GM12878 (cell line): ENCODE measurements at regions not wholly inside any gene's neighbourhood (a gene's known extent, or its start where the extent isn't known, plus 50 kb on each side); places are given as distances from the start of the nearest gene placed in this dataset.

ENCODE experiments used
- ATAC-seq: fragments of 200-7000 bp; cut with Tn5 transposase; 3 replicates; pipeline ENCODE4 v1.9.1; 2020; ENCODE audit warnings: mild to moderate bottlenecking, moderate library complexity
- BruUV-seq: library from RNA; stranded (reverse); fragments of 400-500 nt; replicated peaks from 2 replicates; lab custom pipeline; 2021; lab: Mats Ljungman, UMichigan
- CTCF ChIA-PET: fragments of 300-600 bp; sonication (Branson Sonifier 250); formaldehyde crosslinking; extraction: SDS; loops from one replicate; lab custom pipeline; 2021; ENCODE audit warnings: inconsistent platforms; lab: Yijun Ruan, JAX
- POLR2A ChIA-PET: fragments of 350-600 bp; formaldehyde crosslinking; extraction: SDS; loops from one replicate; lab custom pipeline; 2021; ENCODE audit warnings: inconsistent platforms; lab: Charles Lee
- RAD21 ChIA-PET: fragments of 300-600 bp; sonication (Branson Sonifier 250); formaldehyde crosslinking; loops from one replicate; lab custom pipeline; 2023; ENCODE audit warnings: antibody characterized with exemption; ENCODE audit not compliant: unreplicated experiment; lab: Charles Lee
- SMC1A ChIA-PET: fragments of 300-600 bp; sonication (Branson Sonifier 250); formaldehyde crosslinking; loops from one replicate; lab custom pipeline; 2023; ENCODE audit not compliant: unreplicated experiment, uncharacterized antibody; lab: Charles Lee
- DNase-seq: peaks from one replicate; pipeline ENCODE4 v3.0.0-alpha.2; 2011; ENCODE audit warnings: low read depth, low spot score
- FAIRE-seq: peaks from 3 replicates; lab custom pipeline; 2011; peaks lifted over from hg19 to GRCh38; lab: Jason Lieb, UNC
- H2AFZ ChIP-seq: 2 replicates; pipeline ENCODE4 v1.6.0; 2011; ENCODE audit warnings: low read depth, low read length, control low read depth; ENCODE audit not compliant: control insufficient read depth
- H3K27ac ChIP-seq: 2 replicates; pipeline ENCODE4 v1.5.1; 2011; ENCODE audit warnings: control low read depth; ENCODE audit not compliant: control insufficient read depth, insufficient read depth
- H3K27me3 ChIP-seq, 2 experiments: replicated peaks in 1 of 2; 2 replicates each; pipeline versions ENCODE4 v1.6.0 to v1.6.1; 2011; ENCODE audit warnings: low read length in 1 of 2; ENCODE audit not compliant: control insufficient read depth in 2 of 2, insufficient read depth in 2 of 2
- H3K36me3 ChIP-seq, 2 experiments: 2 replicates each; pipeline ENCODE4 v1.5.1; 2011; ENCODE audit warnings: low read length in 1 of 2; ENCODE audit not compliant: control insufficient read depth in 2 of 2, insufficient read depth in 2 of 2
- H3K4me1 ChIP-seq: 2 replicates; pipeline ENCODE4 v1.6.1; 2011; ENCODE audit warnings: mild to moderate bottlenecking, low read length, moderate library complexity, mixed read lengths; ENCODE audit not compliant: control insufficient read depth, insufficient read depth
- H3K4me2 ChIP-seq: 2 replicates; pipeline ENCODE4 v1.6.0; 2011; ENCODE audit warnings: control low read depth; ENCODE audit not compliant: control insufficient read depth, insufficient read depth
- H3K4me3 ChIP-seq: fragments of 200-600 bp; sonication (generic); 2 replicates; pipeline ENCODE4 v1.5.1; 2016
- H3K79me2 ChIP-seq: 2 replicates; pipeline ENCODE4 v1.6.0; 2011; ENCODE audit warnings: low read length; ENCODE audit not compliant: control insufficient read depth, insufficient read depth
- H3K9ac ChIP-seq: 2 replicates; pipeline ENCODE4 v1.8.0; 2011; ENCODE audit warnings: low read length, control low read depth, mixed read lengths; ENCODE audit not compliant: control insufficient read depth, insufficient read depth
- H3K9me3 ChIP-seq: replicated peaks from 3 replicates; pipeline ENCODE4 v1.5.1; 2011; ENCODE audit warnings: mild to moderate bottlenecking, low read length; ENCODE audit not compliant: control insufficient read depth, insufficient read depth
- H4K20me1 ChIP-seq: 2 replicates; pipeline ENCODE4 v1.6.0; 2011; ENCODE audit not compliant: control insufficient read depth, insufficient read depth
- CBX5 ChIP-seq: sonication (generic); IDR thresholded peaks from 2 replicates; pipeline ENCODE4 v1.6.1; 2016; ENCODE audit warnings: low read depth, moderate library complexity, mild to moderate bottlenecking, inconsistent platforms
- NFIC ChIP-seq: IDR thresholded peaks from 2 replicates; pipeline ENCODE4 v1.6.1; 2012; ENCODE audit warnings: low read depth, mild to moderate bottlenecking, inconsistent platforms, low read length, moderate library complexity
- POLR2A ChIP-seq: IDR thresholded peaks from 2 replicates; pipeline ENCODE4 v1.6.1; 2011; ENCODE audit warnings: low read depth, mild to moderate bottlenecking, low read length
- RAD51 ChIP-seq: fragments of 450-650 bp; IDR thresholded peaks from 2 replicates; pipeline ENCODE4 v1.6.1; 2016; ENCODE audit warnings: moderate library complexity, mild to moderate bottlenecking, inconsistent platforms
- WGBS: methylation state at CpG from one replicate; pipeline ENCODE4 v1.1.6; 2016; ENCODE audit warnings: low lambda C conversion rate; ENCODE audit not compliant: insufficient replicate concordance, insufficient coverage; ENCODE audit errors: missing lambda C conversion rate; 5-methylcytosine and 5-hydroxymethylcytosine counted together
- in situ Hi-C: fragments of 300-500 bp; cut with MboI; formaldehyde crosslinking; loops from 9 replicates; pipeline ENCODE4 v1.14.3; 2018; ENCODE audit warnings: mixed read lengths
- intact Hi-C: fragments of 100-400 bp; cut with micrococcal nuclease; formaldehyde crosslinking; loops from one replicate; pipeline ENCODE4 v1.14.2; 2022; ENCODE audit not compliant: unreplicated experiment
- TF ChIP-seq, protein P1 (sequence below), 3 experiments: IDR thresholded peaks in 2 of 3; conservative IDR thresholded peaks in 1 of 3; 2 replicates each; pipeline ENCODE4 v1.5.1; 2011; ENCODE audit warnings: low read depth in 3 of 3, low read length in 3 of 3, mild to moderate bottlenecking in 3 of 3, control low read depth in 2 of 3, moderate library complexity in 2 of 3, inconsistent platforms in 1 of 3, mixed read lengths in 1 of 3; ENCODE audit not compliant: control insufficient read depth in 2 of 3, insufficient read depth in 1 of 3; ENCODE audit errors: extremely low read depth in 1 of 3
- TF ChIP-seq, protein P2 (sequence below): fragments of 450-650 bp; IDR thresholded peaks from 2 replicates; pipeline ENCODE4 v1.6.1; 2017; ENCODE audit warnings: antibody characterized with exemption, mild to moderate bottlenecking, moderate library complexity

GRCh38 chr14:45998554-45998953 lies 653.0 kb downstream of the RPL10L start:
- intact Hi-C loops (no loop called here), in situ Hi-C loops (no loop called here)
- ATAC-seq (no peak), FAIRE-seq (no peak), DNase-seq (no peak)
- ChIA-PET RAD21 (no interaction called here), POLR2A (no interaction called here), CTCF (no interaction called here), SMC1A (interaction anchor here (1.1 to 1.4 kb wide), 3 partner anchors 10 to 146 kb away, joined by 3 read pairs; no protein-coding TSS in a partner anchor)
- Histone ChIP-seq H3K27ac (no peak overlapping the region), H3K4me3 (no peak overlapping the region), H3K9ac (no peak overlapping the region), H3K27me3 (no peaks in the 10 kb centered on the region), H3K4me1 (no peaks in the 10 kb centered on the region), H3K9me3 (no peaks in the 10 kb centered on the region), H4K20me1 (no peaks in the 10 kb centered on the region), H2AFZ (no peak overlapping the region), H3K36me3 (no peaks in the 10 kb centered on the region), H3K4me2 (no peak overlapping the region), H3K79me2 (no peaks in the 10 kb centered on the region)
- no TSS peak for BruUV-seq
- WGBS: 0% methylated on average over 2 of the region's 2 CpGs
- TF ChIP-seq NFIC (no peak), RAD51 (peak; percentile 13; the same call in 1 of the 2 replicates), POLR2A (no peak)

DNA sequence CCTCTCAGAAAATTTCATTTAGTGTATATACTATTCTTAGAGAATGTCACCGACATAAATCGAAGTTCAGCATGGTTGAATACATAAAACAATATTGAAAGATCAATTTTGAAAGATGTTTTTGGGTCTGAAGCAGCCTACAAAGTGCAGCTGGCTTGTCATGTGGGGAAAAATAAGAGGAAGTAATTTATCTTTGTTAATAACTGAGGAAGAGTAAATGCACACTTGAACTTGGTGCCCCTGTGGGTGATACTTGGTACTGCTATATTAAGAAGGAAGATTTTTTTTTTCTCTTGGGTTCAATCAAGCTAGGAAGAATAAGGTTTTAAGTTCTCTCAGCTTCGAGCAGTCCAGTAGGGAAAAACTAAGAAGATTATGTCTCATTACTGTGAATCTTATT lies 661.3 kb downstream of the RPL10L start:
- Histone ChIP-seq H3K27me3 (no peaks in the 10 kb centered on the region), H2AFZ (no peak overlapping the region), H3K9me3 (no peaks in the 10 kb centered on the region; the same call in 2 of the 3 replicates), H4K20me1 (no peaks in the 10 kb centered on the region), H3K4me1 (no peaks in the 10 kb centered on the region), H3K4me3 (no peak overlapping the region), H3K79me2 (no peaks in the 10 kb centered on the region), H3K4me2 (no peak overlapping the region), H3K27ac (no peak overlapping the region), H3K36me3 (no peaks in the 10 kb centered on the region), H3K9ac (no peak overlapping the region)
- TF ChIP-seq, protein P1, sequence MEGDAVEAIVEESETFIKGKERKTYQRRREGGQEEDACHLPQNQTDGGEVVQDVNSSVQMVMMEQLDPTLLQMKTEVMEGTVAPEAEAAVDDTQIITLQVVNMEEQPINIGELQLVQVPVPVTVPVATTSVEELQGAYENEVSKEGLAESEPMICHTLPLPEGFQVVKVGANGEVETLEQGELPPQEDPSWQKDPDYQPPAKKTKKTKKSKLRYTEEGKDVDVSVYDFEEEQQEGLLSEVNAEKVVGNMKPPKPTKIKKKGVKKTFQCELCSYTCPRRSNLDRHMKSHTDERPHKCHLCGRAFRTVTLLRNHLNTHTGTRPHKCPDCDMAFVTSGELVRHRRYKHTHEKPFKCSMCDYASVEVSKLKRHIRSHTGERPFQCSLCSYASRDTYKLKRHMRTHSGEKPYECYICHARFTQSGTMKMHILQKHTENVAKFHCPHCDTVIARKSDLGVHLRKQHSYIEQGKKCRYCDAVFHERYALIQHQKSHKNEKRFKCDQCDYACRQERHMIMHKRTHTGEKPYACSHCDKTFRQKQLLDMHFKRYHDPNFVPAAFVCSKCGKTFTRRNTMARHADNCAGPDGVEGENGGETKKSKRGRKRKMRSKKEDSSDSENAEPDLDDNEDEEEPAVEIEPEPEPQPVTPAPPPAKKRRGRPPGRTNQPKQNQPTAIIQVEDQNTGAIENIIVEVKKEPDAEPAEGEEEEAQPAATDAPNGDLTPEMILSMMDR (IDR thresholded peaks at IDR 0.05 in 2 of 3, conservative IDR thresholded peaks at IDR 0.05 in 1 of 3; ENCODE audit: control insufficient read depth in 2 of 3, extremely low read depth in 1 of 3, insufficient read depth in 1 of 3, low read depth in 3 of 3, low read length in 3 of 3): 0 out of 6 replicates have a peak, but pooled peaks of 2 of the 3 experiments have one; percentile 15 to 25
- no peak for TF ChIP-seq CBX5
- TF ChIP-seq, protein P2, sequence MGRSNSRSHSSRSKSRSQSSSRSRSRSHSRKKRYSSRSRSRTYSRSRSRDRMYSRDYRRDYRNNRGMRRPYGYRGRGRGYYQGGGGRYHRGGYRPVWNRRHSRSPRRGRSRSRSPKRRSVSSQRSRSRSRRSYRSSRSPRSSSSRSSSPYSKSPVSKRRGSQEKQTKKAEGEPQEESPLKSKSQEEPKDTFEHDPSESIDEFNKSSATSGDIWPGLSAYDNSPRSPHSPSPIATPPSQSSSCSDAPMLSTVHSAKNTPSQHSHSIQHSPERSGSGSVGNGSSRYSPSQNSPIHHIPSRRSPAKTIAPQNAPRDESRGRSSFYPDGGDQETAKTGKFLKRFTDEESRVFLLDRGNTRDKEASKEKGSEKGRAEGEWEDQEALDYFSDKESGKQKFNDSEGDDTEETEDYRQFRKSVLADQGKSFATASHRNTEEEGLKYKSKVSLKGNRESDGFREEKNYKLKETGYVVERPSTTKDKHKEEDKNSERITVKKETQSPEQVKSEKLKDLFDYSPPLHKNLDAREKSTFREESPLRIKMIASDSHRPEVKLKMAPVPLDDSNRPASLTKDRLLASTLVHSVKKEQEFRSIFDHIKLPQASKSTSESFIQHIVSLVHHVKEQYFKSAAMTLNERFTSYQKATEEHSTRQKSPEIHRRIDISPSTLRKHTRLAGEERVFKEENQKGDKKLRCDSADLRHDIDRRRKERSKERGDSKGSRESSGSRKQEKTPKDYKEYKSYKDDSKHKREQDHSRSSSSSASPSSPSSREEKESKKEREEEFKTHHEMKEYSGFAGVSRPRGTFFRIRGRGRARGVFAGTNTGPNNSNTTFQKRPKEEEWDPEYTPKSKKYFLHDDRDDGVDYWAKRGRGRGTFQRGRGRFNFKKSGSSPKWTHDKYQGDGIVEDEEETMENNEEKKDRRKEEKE: no peak
- in situ Hi-C loops (no loop called here), intact Hi-C loops (no loop called here)
- 65% methylated on average over 3 of the region's 3 CpGs for WGBS
- SMC1A ChIA-PET: interaction anchor here (0.7 kb wide), 1 partner anchor 35 kb away, joined by 4 read pairs; no protein-coding TSS in a partner anchor
- no TSS peak for BruUV-seq
- RAD21 ChIA-PET: no interaction called here
- POLR2A ChIA-PET: no interaction called here
- FAIRE-seq (no peak), ATAC-seq (peak; percentile 23; the same call in 1 of the 3 replicates), DNase-seq (no peak)
- CTCF ChIA-PET: no interaction called here
